ENCODE measurements at regions not wholly inside any gene's neighbourhood (a gene's known extent, or its start where the extent isn't known, plus 50 kb on each side); places are given as distances from the start of the nearest gene placed in this dataset.

DNA sequence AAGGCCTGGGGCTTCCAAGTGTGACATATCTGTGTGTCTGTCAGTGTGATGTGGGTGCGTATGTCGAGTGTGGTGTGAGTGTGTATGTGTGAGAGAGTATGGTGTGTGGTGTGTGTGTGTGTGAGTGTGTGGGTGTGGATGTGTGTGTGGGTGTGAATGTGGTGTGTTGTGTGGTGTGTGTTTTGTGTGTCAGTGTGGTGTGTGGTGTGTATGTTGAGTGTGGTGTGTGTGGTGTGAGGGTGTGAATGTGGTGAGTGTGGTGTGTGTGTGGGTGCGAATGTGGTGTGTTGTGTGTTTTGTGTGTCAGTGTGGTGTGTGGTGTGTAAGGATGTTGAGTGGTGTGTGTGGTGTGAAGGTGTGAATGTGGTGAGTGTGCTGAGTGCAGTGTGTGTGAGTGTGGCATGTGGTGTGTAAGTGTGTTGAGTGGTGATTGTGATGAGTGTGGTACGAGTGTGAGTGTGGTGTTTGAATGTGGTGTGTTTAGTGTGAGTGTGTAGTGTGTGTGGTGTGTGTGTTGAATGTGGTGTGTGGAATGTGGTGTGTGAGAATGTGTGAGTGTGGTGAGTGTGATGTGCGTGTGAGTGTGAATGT, 61.6 kb upstream of the SORCS2 start:
- ChIA-PET POLR2A (no interaction called here), CTCF (no interaction called here)
- H3K27me3 ChIP-seq (ENCODE audit: control insufficient read depth, insufficient read depth, low read length), result no peaks in the 10 kb centered on the region; the same call in 1 of the 2 replicates
- no peak for DNase-seq (ENCODE audit: low read depth)
- no peaks in the 10 kb centered on the region for H3K36me3 ChIP-seq (ENCODE audit: control insufficient read depth, insufficient read depth, low read length)
- TF ChIP-seq, protein P1, sequence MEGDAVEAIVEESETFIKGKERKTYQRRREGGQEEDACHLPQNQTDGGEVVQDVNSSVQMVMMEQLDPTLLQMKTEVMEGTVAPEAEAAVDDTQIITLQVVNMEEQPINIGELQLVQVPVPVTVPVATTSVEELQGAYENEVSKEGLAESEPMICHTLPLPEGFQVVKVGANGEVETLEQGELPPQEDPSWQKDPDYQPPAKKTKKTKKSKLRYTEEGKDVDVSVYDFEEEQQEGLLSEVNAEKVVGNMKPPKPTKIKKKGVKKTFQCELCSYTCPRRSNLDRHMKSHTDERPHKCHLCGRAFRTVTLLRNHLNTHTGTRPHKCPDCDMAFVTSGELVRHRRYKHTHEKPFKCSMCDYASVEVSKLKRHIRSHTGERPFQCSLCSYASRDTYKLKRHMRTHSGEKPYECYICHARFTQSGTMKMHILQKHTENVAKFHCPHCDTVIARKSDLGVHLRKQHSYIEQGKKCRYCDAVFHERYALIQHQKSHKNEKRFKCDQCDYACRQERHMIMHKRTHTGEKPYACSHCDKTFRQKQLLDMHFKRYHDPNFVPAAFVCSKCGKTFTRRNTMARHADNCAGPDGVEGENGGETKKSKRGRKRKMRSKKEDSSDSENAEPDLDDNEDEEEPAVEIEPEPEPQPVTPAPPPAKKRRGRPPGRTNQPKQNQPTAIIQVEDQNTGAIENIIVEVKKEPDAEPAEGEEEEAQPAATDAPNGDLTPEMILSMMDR (IDR thresholded peaks at IDR 0.05; ENCODE audit: insufficient read depth, low read depth, low read length), result no peak
- no peak overlapping the region for H3K4me3 ChIP-seq (ENCODE audit: low read depth, low read length)

GRCh38 chr4:7129871-7130620, 62.2 kb upstream of the GRPEL1 start:
- Histone ChIP-seq H3K36me3 (ENCODE audit: control insufficient read depth, insufficient read depth, low read length) (no peaks in the 10 kb centered on the region), H3K4me3 (ENCODE audit: low read depth, low read length) (no peak overlapping the region), H3K27me3 (ENCODE audit: control insufficient read depth, insufficient read depth, low read length) (no peaks in the 10 kb centered on the region; the same call in 1 of the 2 replicates)
- ChIA-PET CTCF (no interaction called here), POLR2A (no interaction called here)
- no peak for DNase-seq (ENCODE audit: low read depth)
- TF ChIP-seq, protein P1 (IDR thresholded peaks at IDR 0.05; ENCODE audit: insufficient read depth, low read depth, low read length), result no peak

DNA sequence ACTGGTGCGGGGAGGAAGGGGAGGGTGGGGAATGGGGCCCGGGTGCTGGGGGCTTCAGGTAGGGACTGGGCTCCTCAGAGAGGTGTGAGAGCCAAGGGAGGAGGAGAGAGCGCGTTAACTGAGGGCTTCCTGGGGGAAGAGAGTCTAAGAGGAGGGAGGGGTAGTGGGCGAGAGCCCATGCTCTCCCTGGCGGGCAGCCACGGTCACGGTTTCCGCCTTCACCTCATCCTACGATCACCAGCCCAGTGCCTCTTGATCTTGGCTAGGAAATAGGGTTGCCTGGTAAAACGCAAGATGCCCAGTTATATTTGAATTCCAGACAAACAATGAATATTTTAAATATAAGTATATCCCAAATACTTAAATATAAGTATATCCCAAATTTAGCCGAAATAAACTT, 60.8 kb upstream of the GRPEL1 start:
- ChIA-PET CTCF (no interaction called here), POLR2A (no interaction called here)
- Histone ChIP-seq H3K4me3 (ENCODE audit: low read depth, low read length) (no peak overlapping the region), H3K36me3 (ENCODE audit: control insufficient read depth, insufficient read depth, low read length) (no peaks in the 10 kb centered on the region), H3K27me3 (ENCODE audit: control insufficient read depth, insufficient read depth, low read length) (no peaks in the 10 kb centered on the region; the same call in 1 of the 2 replicates)
- DNase-seq (ENCODE audit: low read depth), result no peak
- TF ChIP-seq, protein P1 (IDR thresholded peaks at IDR 0.05; ENCODE audit: insufficient read depth, low read depth, low read length), result no peak

GRCh38 chr4:7128234-7128633, 60.4 kb upstream of the GRPEL1 start:
- no peak for DNase-seq (ENCODE audit: low read depth)

GRCh38 chr4:7127576-7127975, 59.7 kb upstream of the GRPEL1 start:
- Histone ChIP-seq H3K4me3 (ENCODE audit: low read depth, low read length) (no peak overlapping the region), H3K27me3 (ENCODE audit: control insufficient read depth, insufficient read depth, low read length) (no peaks in the 10 kb centered on the region; the same call in 1 of the 2 replicates), H3K36me3 (ENCODE audit: control insufficient read depth, insufficient read depth, low read length) (no peaks in the 10 kb centered on the region)
- POLR2A ChIA-PET, result no interaction called here
- no peak for DNase-seq (ENCODE audit: low read depth)
- TF ChIP-seq, protein P1 (IDR thresholded peaks at IDR 0.05; ENCODE audit: insufficient read depth, low read depth, low read length), result no peak
- CTCF ChIA-PET, result no interaction called here

More at GRCh38 chr4:7128234-7128633, 60.4 kb upstream of the GRPEL1 start:
- Histone ChIP-seq H3K4me3 (ENCODE audit: low read depth, low read length) (no peak overlapping the region), H3K36me3 (ENCODE audit: control insufficient read depth, insufficient read depth, low read length) (no peaks in the 10 kb centered on the region), H3K27me3 (ENCODE audit: control insufficient read depth, insufficient read depth, low read length) (no peaks in the 10 kb centered on the region; the same call in 1 of the 2 replicates)
- POLR2A ChIA-PET, result no interaction called here
- CTCF ChIA-PET, result no interaction called here
- TF ChIP-seq, protein P1 (IDR thresholded peaks at IDR 0.05; ENCODE audit: insufficient read depth, low read depth, low read length), result no peak

All from BJ (cell line).